ENCODE measurements at regions not wholly inside any gene's neighbourhood (a gene's known extent, or its start where the extent isn't known, plus 50 kb on each side); places are given as distances from the start of the nearest gene placed in this dataset.

DNA sequence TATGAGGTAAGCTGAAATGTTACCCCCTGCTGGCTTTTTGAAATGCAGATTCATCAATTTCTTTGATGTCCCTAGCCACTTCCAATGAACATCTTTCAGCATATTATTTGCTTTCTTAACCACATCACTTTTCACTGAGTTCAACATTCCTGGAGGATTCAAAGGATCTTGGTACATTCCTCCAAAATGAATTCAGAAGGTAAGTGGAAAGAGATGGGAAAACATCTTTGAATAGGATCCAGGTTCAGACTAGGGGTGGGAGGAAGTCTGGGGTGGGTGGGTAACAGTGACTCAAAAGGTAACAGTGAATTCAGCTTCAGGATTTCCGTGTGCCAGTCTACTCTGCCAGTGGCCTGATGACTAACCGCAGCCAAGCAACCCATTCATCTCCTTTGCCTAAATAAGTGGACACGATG, 180.7 kb downstream of the ZC3H11B start:
- H3K27ac ChIP-seq = no peak overlapping the region
- no peak for TF ChIP-seq CTCF (IDR thresholded peaks at IDR 0.05; ENCODE audit: low read depth, low read length)
- DNase-seq (ENCODE audit: low read depth in 1 of 2, low spot score in 1 of 2) = no peak

GRCh38 chr1:219430419-219430818, 182.5 kb downstream of the ZC3H11B start:
- Histone ChIP-seq H3K4me3 (no peak overlapping the region), H3K27me3 (no peaks in the 10 kb centered on the region), H3K36me3 (no peaks in the 10 kb centered on the region), H3K9me3 (ENCODE audit: low read depth) (no peaks in the 10 kb centered on the region), H3K27ac (no peak overlapping the region), H3K4me1 (ENCODE audit: low read depth) (peaks cover 6% of the 10 kb centered on the region)
- DNase-seq (ENCODE audit: low read depth in 1 of 2, low spot score in 1 of 2) = no peak
- TF ChIP-seq CTCF (IDR thresholded peaks at IDR 0.05; ENCODE audit: low read depth, low read length) = no peak

More for the DNA sequence above, 180.7 kb downstream of the ZC3H11B start:
- Histone ChIP-seq H3K4me3 (no peak overlapping the region), H3K27me3 (no peaks in the 10 kb centered on the region), H3K9me3 (ENCODE audit: low read depth) (no peaks in the 10 kb centered on the region), H3K36me3 (no peaks in the 10 kb centered on the region), H3K4me1 (ENCODE audit: low read depth) (peaks cover 6% of the 10 kb centered on the region)

- no peaks in the 10 kb centered on the region for H3K27me3 ChIP-seq
- no peaks in the 10 kb centered on the region for H3K9me3 ChIP-seq (ENCODE audit: low read depth)
- no peak overlapping the region for H3K27ac ChIP-seq
- no peak for DNase-seq (ENCODE audit: low read depth in 1 of 2, low spot score in 1 of 2)
- H3K4me3 ChIP-seq = no peak overlapping the region
- peaks cover 6% of the 10 kb centered on the region for H3K4me1 ChIP-seq (ENCODE audit: low read depth)
- H3K36me3 ChIP-seq = no peaks in the 10 kb centered on the region
- TF ChIP-seq CTCF (IDR thresholded peaks at IDR 0.05; ENCODE audit: low read depth, low read length) = no peak
These were observed 184.3 kb downstream of the ZC3H11B start for GRCh38 chr1:219428651-219429050.

DNA sequence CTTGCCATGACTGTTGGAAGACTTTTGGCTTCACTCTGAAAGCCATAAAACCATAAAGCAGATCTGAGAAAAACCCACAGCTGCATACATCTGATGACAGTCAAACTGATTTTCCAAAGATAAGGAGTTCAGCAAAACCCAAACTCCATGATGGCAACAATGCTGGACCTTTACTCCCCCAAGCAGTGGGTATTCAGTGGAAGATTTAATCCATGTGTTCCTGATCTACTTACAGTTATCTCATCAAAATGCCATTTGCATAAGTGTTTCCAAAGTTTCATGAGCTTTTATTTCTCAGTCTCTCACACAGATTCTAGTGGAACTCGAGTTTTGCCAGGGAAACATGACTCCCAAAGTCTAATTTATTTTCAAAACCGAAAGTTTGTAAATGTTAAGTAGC, 184.9 kb downstream of the ZC3H11B start:
- Histone ChIP-seq H3K36me3 (no peaks in the 10 kb centered on the region), H3K9me3 (ENCODE audit: low read depth) (no peaks in the 10 kb centered on the region), H3K4me1 (ENCODE audit: low read depth) (peaks cover 3% of the 10 kb centered on the region), H3K4me3 (no peak overlapping the region), H3K27me3 (no peaks in the 10 kb centered on the region), H3K27ac (no peak overlapping the region)
- no peak for DNase-seq (ENCODE audit: low read depth in 1 of 2, low spot score in 1 of 2)
- TF ChIP-seq CTCF (IDR thresholded peaks at IDR 0.05; ENCODE audit: low read depth, low read length) = no peak

DNA sequence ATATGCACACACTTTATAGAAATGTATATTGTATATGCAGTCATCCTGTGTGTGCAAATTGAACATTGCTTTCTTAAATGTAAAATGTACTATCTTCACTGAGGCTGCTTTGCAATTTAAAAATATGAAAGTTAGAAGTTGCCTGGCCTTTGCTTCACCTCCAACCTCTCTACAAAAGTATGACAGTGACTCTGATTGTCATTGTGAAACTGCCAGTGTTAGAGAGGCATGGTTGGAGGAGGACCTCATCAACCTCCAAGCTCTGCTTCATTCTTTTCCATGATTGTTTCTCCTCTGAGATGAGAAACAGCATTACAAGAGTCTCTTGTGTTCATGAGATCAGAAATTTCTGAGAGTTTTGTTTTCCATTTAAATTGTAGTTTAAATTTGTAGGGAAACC, 185.5 kb downstream of the ZC3H11B start:
- Histone ChIP-seq H3K36me3 (no peaks in the 10 kb centered on the region), H3K27me3 (no peaks in the 10 kb centered on the region), H3K4me3 (no peak overlapping the region), H3K9me3 (ENCODE audit: low read depth) (no peaks in the 10 kb centered on the region), H3K27ac (no peak overlapping the region), H3K4me1 (ENCODE audit: low read depth) (peaks cover 3% of the 10 kb centered on the region)
- DNase-seq (ENCODE audit: low read depth in 1 of 2, low spot score in 1 of 2) = no peak
- no peak for TF ChIP-seq CTCF (IDR thresholded peaks at IDR 0.05; ENCODE audit: low read depth, low read length)
